NCI-H1694 (cell line): ENCODE measurements at regions not wholly inside any gene's neighbourhood (a gene's known extent, or its start where the extent isn't known, plus 50 kb on each side); places are given as distances from the start of the nearest gene placed in this dataset.

Experiments
- DNase-seq: peaks from one replicate; lab custom pipeline; 2025; lab: John Stamatoyannopoulos, UW

DNA sequence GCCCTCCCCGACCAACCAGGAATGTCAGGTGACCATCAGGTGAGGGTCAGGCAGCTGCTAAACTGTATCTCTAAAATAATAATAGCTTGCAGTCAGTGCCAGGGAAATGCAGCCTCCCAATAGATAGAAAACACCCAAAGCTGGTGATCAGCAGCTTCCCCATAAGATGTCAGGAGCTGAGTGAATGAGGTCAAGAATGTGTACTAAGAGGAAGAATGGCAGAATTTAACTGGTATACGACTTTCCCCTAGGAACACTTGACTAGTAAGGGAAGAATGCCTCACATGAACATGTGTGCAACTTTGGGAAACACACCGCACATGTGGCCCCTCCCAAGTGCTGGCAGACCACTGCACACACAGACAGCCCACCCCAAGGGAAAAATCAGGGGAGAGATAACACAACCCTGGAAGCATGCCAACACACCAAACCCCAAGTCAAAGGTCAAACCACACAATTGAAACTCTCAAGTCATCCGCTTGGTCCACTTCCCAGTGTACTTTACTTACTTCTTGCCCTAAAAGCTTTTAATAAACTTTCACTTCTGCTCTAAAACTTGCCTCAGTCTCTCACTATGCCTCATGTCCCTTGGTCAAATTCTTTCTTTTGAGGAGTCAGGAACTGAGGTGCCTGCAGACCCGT is 806.5 kb downstream of the OTOL1 start:
- no peak for DNase-seq

GRCh38 chr3:162317046-162317445 is 820.4 kb downstream of the OTOL1 start:
- DNase-seq = no peak

DNA sequence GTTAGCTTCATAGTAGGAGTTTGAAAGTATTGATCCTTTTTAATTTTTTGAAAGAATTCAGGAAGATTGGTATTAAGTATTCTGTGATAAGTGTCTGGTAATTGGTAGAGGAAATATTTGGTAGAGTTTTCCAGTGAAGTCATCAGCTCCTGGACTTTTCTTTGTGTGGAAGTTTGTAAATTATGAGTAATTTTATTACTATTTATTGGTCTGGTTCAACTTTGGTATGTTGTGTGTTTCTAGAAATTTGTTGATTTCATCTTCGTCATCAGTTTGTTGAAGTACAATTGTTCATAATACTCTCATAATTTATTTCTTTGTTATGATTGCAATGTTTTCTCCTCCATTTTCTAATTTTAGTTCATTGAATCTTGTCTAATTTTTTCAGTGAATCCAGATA is 832.0 kb downstream of the OTOL1 start:
- no peak for DNase-seq

DNA sequence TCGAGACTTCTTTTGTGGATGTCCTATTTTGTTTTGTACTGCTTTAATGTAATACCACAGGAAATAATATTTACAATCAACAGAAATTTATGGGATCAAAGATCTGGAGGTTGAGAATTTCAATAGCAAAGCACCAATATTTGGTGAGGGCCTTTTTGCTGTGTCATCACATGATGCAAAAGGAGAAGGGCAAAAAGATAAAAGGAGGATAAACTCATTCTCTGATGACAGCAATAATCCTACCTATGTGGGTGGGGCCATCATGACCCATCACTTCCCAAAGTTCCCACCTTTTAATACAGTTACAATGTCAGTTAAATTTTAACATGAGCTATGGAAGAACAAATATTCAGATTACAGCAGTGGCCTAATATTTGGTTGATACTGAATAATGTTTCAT is 832.9 kb downstream of the OTOL1 start:
- no peak for DNase-seq

GRCh38 chr3:162332344-162332743 is 835.7 kb downstream of the OTOL1 start:
- no peak for DNase-seq

GRCh38 chr3:162334537-162334936 is 837.9 kb downstream of the OTOL1 start:
- no peak for DNase-seq

DNA sequence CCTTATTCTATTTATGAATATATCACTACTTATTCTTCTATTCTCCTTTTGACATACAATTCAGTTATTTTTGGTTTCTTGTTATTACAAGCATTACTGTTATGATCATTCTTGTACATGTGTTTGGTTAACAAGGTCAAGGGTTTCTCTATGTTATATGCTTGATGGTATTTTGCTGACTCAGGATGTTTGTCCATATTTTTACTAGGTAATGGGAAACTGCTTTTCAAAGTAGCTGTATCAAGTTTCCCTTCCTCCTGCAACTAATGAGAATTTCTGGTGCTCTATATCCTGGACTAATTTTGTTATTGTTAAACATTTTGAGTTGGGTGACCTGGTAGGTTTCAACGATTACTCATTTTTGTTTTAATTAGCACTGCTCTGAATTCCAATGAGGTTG is 841.0 kb downstream of the OTOL1 start:
- DNase-seq = no peak

GRCh38 chr3:162338514-162338913 is 841.9 kb downstream of the OTOL1 start:
- DNase-seq = no peak

- DNase-seq = no peak
These were observed 852.3 kb downstream of the OTOL1 start for GRCh38 chr3:162348912-162349311.

DNA sequence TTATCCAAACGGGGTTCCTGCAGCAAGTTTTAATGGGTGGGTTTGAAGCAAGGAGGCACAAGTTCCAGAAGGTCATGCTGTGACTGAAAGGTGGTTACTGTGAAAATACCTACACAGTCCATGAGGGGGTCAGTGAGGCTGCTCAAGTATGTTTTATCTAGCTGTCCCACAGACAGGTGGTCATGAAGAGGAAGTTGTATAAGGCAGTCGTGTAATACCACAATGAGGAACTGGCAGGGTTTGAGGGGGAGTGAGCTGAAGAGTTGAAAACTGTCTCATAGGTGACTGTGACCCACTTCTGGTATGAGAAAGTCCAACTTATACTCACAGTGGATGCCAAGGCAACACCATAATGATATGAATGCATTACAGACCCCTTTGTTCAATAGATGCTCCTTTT is 856.8 kb downstream of the OTOL1 start:
- no peak for DNase-seq

GRCh38 chr3:162354356-162354755 is 857.7 kb downstream of the OTOL1 start:
- DNase-seq = no peak

- DNase-seq = no peak
These were observed 868.6 kb downstream of the OTOL1 start for GRCh38 chr3:162365066-162365719.

DNA sequence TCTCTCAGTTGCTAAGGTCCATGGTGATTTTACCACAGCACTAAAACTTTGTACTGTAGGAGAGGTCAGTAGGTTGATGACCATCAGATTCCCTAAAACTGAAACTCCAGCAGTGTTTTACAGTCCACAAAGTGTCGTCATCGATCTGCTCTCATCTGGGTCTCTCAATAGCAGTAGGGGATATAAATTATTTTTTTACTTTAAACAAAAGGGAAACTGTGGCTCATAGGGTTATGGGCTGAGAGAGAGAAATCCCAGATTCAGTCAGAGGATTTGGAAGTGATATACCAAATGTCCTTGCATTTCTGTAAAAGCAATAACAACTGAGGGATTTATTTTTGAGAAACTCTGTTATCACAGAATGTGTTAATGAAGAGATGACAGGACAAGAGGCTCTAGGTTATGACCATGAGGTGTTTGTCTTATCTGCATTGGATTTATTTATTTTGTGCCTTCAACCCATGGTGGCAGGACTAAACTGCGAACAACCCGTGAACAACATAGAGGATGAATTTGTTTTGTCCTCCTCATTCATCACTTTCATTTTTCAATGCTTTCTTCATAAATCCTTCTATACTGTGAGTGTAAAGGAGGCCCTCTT is 869.7 kb downstream of the OTOL1 start:
- no peak for DNase-seq

GRCh38 chr3:162367429-162368260 is 871.0 kb downstream of the OTOL1 start:
- no peak for DNase-seq

DNA sequence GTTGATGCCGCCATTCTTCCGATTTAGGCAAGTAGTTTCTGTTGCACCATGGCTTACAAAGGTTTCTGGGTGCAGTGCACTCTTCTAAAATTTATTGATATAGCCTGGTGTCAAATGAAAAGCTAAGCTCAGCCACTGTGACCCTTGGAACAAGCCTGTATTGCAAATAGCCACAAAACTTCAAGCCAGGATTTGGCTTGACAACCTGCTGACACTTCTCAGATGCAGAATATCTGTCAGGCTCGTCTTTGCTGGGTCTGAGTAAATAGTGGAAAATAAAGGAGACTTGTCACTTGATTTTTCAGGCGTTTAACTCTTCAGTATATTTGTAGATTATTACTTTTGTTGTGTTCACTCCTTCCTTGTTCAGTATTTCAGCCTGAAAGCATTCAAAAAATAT is 871.8 kb downstream of the OTOL1 start:
- DNase-seq = no peak

- DNase-seq = no peak
These were observed 872.7 kb downstream of the OTOL1 start for GRCh38 chr3:162369306-162369705.

GRCh38 chr3:162370141-162370540 is 873.5 kb downstream of the OTOL1 start:
- DNase-seq = no peak

- no peak for DNase-seq
These were observed 880.2 kb downstream of the OTOL1 start for GRCh38 chr3:162376761-162377160.

DNA sequence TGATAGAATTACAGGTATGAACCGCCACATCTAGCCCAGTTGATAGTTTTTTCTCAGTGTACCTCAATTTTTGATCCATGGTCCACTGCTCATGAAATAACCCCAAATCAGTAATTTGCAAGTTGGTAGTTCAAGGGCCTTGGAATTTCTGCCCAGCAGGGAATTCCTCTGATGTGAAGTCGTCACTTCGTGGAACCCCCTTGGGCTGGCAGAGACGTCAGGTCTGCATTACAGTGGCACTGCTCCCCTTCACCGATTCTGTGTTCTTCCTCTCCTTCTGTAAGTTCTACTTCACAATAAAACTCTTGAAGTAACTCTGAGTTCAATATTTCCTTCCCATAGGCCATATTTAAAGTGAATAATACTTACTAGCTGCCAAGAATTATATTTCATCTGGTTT is 881.0 kb downstream of the OTOL1 start:
- no peak for DNase-seq

- DNase-seq = no peak
These were observed 888.8 kb downstream of the OTOL1 start for GRCh38 chr3:162385387-162385786.

DNA sequence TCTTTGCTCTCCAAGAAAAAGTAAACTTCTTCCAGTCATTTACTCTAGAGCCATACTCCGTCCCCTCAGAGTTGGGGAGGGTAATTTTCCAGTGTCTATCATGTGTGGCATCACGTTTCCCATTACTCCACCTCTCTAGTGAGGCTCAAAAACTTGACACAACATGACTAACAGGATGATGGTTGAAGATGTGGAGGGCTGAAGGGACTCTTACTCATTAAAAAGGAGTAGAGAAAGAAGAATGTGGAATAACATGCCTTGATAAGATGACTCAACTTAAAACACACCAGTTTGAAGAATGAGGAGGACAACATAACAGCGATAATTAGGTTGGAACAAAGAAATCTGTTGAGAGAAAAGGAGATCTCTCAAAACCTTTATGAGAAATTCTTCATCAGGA is 894.3 kb downstream of the OTOL1 start:
- no peak for DNase-seq

DNA sequence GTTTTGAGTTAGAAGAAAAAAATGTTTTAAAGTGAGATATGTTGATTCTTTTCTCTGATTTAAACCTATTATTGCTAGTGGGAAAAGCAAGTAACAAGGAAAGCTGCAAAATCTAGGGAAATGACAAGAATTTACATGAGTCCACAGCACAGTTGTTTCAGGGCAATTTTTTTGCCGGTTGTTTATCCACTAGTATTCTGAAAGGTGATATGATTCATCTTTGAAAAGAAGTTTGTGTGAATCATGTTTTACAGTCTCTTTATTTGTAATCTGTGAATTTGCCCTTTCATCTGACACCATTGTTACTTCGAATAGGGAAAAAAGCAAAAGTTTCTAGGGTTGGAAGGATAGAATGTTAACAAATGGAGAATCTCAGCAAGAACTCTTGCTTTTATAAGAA is 894.7 kb downstream of the OTOL1 start:
- no peak for DNase-seq

GRCh38 chr3:162395496-162395895 is 898.9 kb downstream of the OTOL1 start:
- no peak for DNase-seq
